Calu3 (cell line): ENCODE measurements at regions not wholly inside any gene's neighbourhood (a gene's known extent, or its start where the extent isn't known, plus 50 kb on each side); places are given as distances from the start of the nearest gene placed in this dataset.

Experiments used
- BruUV-seq: library from RNA; stranded (reverse); fragments of 400-500 nt; replicated peaks from 2 replicates; lab custom pipeline; 2021; lab: Mats Ljungman, UMichigan
- CTCF ChIA-PET: fragments of 300-600 bp; sonication (Branson Sonifier 250); formaldehyde crosslinking; loops from one replicate; lab custom pipeline; 2022; ENCODE audit warnings: antibody characterized with exemption; lab: Charles Lee
- DNase-seq: peaks from one replicate; pipeline ENCODE4 v3.0.0; 2022
- H3K27ac Mint-ChIP-seq: one replicate; pipeline ENCODE4 v1.8.0; 2022; ENCODE audit warnings: mixed read lengths; ENCODE audit not compliant: unreplicated experiment
- H3K27me3 Mint-ChIP-seq: one replicate; pipeline ENCODE4 v1.8.0; 2022; ENCODE audit warnings: mixed read lengths; ENCODE audit not compliant: unreplicated experiment
- H3K36me3 Mint-ChIP-seq: one replicate; pipeline ENCODE4 v1.8.0; 2022; ENCODE audit warnings: mild to moderate bottlenecking, moderate library complexity, mixed read lengths; ENCODE audit not compliant: insufficient read depth, unreplicated experiment
- H3K4me1 Mint-ChIP-seq: one replicate; pipeline ENCODE4 v1.8.0; 2022; ENCODE audit warnings: mild to moderate bottlenecking, low read depth, mixed read lengths; ENCODE audit not compliant: unreplicated experiment
- H3K4me3 Mint-ChIP-seq: one replicate; pipeline ENCODE4 v1.8.0; 2022; ENCODE audit warnings: mild to moderate bottlenecking, low read depth, moderate library complexity, mixed read lengths; ENCODE audit not compliant: unreplicated experiment
- H3K9me3 Mint-ChIP-seq: one replicate; pipeline ENCODE4 v1.8.0; 2022; ENCODE audit warnings: low read depth, mixed read lengths; ENCODE audit not compliant: unreplicated experiment
- intact Hi-C: fragments of 100-400 bp; cut with micrococcal nuclease; formaldehyde crosslinking; loops from one replicate; pipeline ENCODE4 v1.10.0; 2022; ENCODE audit not compliant: unreplicated experiment
- TF ChIP-seq, protein P1 (sequence below): fragments of 200-600 bp; IDR thresholded peaks from one replicate; pipeline ENCODE4 v1.8.0; 2022; ENCODE audit warnings: antibody characterized with exemption; ENCODE audit not compliant: unreplicated experiment

GRCh38 chr13:80242728-80243427, 98.0 kb downstream of the SPRY2 start:
- H3K4me1 Mint-ChIP-seq: peaks cover 18% of the 10 kb centered on the region
- TF ChIP-seq, protein P1, sequence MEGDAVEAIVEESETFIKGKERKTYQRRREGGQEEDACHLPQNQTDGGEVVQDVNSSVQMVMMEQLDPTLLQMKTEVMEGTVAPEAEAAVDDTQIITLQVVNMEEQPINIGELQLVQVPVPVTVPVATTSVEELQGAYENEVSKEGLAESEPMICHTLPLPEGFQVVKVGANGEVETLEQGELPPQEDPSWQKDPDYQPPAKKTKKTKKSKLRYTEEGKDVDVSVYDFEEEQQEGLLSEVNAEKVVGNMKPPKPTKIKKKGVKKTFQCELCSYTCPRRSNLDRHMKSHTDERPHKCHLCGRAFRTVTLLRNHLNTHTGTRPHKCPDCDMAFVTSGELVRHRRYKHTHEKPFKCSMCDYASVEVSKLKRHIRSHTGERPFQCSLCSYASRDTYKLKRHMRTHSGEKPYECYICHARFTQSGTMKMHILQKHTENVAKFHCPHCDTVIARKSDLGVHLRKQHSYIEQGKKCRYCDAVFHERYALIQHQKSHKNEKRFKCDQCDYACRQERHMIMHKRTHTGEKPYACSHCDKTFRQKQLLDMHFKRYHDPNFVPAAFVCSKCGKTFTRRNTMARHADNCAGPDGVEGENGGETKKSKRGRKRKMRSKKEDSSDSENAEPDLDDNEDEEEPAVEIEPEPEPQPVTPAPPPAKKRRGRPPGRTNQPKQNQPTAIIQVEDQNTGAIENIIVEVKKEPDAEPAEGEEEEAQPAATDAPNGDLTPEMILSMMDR: no peak
- no peak overlapping the region for H3K4me3 Mint-ChIP-seq
- H3K36me3 Mint-ChIP-seq: no peaks in the 10 kb centered on the region
- no peak for DNase-seq
- no peaks in the 10 kb centered on the region for H3K27me3 Mint-ChIP-seq
- H3K9me3 Mint-ChIP-seq: no peaks in the 10 kb centered on the region
- BruUV-seq: no TSS peak
- CTCF ChIA-PET: no interaction called here
- intact Hi-C loops: no loop called here
- H3K27ac Mint-ChIP-seq: no peak overlapping the region

- Mint-ChIP-seq H3K27ac (no peak overlapping the region), H3K4me1 (peaks cover 18% of the 10 kb centered on the region), H3K27me3 (no peaks in the 10 kb centered on the region), H3K4me3 (no peak overlapping the region), H3K36me3 (no peaks in the 10 kb centered on the region), H3K9me3 (no peaks in the 10 kb centered on the region)
- intact Hi-C loops: loop anchor here (5.0 to 10.0 kb wide), 2 partner anchors 107 to 465 kb away; no protein-coding TSS in a partner anchor
- no TSS peak for BruUV-seq
- TF ChIP-seq, protein P1: no peak
- CTCF ChIA-PET: no interaction called here
- DNase-seq: no peak
These were observed 101.2 kb downstream of the SPRY2 start for GRCh38 chr13:80239571-80240255.

GRCh38 chr13:80239116-80239515, 101.8 kb downstream of the SPRY2 start:
- Mint-ChIP-seq H3K4me1 (peaks cover 18% of the 10 kb centered on the region), H3K27me3 (no peaks in the 10 kb centered on the region), H3K9me3 (no peaks in the 10 kb centered on the region), H3K36me3 (no peaks in the 10 kb centered on the region), H3K27ac (no peak overlapping the region), H3K4me3 (no peak overlapping the region)
- CTCF ChIA-PET: no interaction called here
- BruUV-seq: no TSS peak
- TF ChIP-seq, protein P1: no peak
- no peak for DNase-seq
- intact Hi-C loops: loop anchor here (5.0 to 10.0 kb wide), 2 partner anchors 107 to 464 kb away; no protein-coding TSS in a partner anchor

DNA sequence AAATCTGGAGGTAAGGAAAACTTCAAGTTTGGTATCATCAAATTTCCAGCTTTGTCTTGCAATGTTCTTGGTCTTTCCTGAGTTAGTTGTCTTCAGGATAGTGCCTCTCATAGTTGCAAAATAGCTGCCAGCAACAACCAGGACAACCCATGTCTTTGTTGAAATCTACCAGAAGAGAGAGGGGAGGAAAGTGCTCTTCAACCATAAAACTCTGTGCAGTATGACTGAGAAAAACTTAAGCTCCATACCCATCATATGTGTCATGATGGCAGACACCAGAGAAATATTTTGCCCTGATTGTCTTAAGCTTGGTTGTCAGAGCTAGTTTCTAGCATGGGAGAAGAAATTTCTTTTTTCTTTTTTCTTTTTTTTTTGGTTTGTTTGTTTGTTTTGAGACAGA, 103.3 kb downstream of the SPRY2 start:
- no peak overlapping the region for H3K27ac Mint-ChIP-seq
- TF ChIP-seq, protein P1: no peak
- H3K27me3 Mint-ChIP-seq: no peaks in the 10 kb centered on the region
- H3K36me3 Mint-ChIP-seq: no peaks in the 10 kb centered on the region
- BruUV-seq: no TSS peak
- H3K4me1 Mint-ChIP-seq: peaks cover 18% of the 10 kb centered on the region
- intact Hi-C loops: loop anchor here (5.0 to 10.0 kb wide), 2 partner anchors 105 to 463 kb away; no protein-coding TSS in a partner anchor
- H3K4me3 Mint-ChIP-seq: no peak overlapping the region
- CTCF ChIA-PET: interaction anchor here (0.5 to 0.6 kb wide), 2 partner anchors 13 to 171 kb away, joined by 4 to 9 read pairs; no protein-coding TSS in a partner anchor
- H3K9me3 Mint-ChIP-seq: no peaks in the 10 kb centered on the region
- no peak for DNase-seq
